Ramos (cell line): ENCODE measurements at regions not wholly inside any gene's neighbourhood (a gene's known extent, or its start where the extent isn't known, plus 50 kb on each side); places are given as distances from the start of the nearest gene placed in this dataset.
"Not testable (repeated sequence)": the region's sequence is repeated elsewhere in the genome, so short reads cannot be mapped to it uniquely, and the experiment has no call there.

Experiments used
- in situ Hi-C: fragments of 300-500 bp; cut with MboI; formaldehyde crosslinking; loops from one replicate; pipeline ENCODE4 v1.14.3; 2022; ENCODE audit warnings: low sequenced_read_pairs; ENCODE audit not compliant: unreplicated experiment

- in situ Hi-C loops = no loop called here
Observed at GRCh38 chr4:110424144-110424543, 51.8 kb upstream of the ENPEP start.

DNA sequence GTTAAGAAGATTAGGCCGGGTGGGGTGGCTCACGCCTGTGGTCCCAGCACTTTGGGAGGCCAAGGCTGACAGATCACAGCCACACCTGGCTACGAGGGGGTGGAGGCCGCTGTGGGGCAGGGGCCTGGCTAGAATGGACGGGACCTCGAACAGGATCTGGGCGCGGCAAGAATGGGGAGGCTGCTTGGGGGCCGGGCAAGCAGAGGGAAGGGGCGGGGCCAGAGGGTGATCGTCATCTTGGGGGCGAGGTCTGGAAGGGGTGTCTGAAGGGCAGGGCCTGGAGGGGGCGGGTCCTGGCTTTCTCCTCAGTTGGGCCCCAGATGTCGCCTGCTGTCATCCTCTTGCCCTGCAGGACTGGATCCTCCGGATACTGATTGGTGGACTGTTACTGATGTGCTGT, 57.3 kb upstream of the ENPEP start:
- in situ Hi-C loops = no loop called here

GRCh38 chr4:110417136-110417535, 58.8 kb upstream of the ENPEP start:
- in situ Hi-C loops = no loop called here

DNA sequence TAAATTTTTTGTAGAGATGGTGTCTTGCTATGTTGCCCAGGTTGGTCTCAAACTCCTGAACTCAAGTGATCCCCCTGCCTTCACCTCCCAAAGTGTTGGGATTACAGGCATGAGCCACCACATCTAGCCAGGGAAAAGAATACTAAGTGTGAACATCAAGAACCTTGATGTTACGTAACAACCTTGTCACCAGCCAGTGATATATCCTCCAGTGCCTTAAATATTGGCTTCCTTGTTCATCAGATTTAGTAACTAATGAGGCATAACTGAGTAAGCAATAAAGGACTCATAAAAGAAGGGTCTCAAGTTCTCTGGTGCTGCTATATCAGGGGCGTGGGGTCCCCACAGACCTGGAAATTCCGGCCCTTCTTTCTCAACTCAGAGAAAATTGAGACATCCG, 60.5 kb upstream of the ENPEP start:
- in situ Hi-C loops = no loop called here

DNA sequence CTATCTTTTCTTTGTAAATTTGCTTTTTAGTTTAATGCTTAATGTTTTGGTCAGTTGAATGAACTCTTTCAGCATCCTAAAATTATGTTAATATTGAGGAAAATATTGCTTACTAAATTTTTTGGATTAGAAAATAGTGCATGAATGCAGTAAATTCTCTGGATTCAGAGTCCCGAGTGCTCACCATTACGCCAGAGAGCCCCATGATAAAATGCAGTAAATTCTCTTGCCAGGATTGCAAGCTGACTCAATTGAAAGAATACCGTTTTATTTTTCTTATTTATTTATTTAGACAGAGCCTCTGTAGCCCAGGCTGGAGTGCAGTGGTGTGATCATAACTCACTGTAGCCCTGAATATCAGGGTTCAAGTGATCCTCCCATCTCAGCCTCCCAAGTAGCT, 60.9 kb upstream of the ENPEP start:
- in situ Hi-C loops = no loop called here

DNA sequence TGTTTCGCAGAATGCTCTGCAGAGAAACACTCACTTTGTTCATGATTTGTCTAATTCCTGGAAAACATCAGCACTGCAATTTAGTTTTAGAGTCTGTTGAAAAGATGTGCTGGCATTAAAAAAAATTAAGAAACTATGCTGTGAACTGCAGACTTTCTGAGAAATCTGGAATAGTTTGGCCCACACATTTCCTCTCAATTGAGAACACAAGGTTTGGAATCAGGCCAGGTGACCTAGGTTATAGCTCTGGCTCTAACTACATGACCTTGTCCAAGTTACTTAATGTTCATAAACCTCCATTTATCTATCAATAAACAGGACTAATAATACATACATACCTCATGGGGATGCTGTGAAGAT, 61.4 kb upstream of the ENPEP start:
- in situ Hi-C loops = no loop called here

DNA sequence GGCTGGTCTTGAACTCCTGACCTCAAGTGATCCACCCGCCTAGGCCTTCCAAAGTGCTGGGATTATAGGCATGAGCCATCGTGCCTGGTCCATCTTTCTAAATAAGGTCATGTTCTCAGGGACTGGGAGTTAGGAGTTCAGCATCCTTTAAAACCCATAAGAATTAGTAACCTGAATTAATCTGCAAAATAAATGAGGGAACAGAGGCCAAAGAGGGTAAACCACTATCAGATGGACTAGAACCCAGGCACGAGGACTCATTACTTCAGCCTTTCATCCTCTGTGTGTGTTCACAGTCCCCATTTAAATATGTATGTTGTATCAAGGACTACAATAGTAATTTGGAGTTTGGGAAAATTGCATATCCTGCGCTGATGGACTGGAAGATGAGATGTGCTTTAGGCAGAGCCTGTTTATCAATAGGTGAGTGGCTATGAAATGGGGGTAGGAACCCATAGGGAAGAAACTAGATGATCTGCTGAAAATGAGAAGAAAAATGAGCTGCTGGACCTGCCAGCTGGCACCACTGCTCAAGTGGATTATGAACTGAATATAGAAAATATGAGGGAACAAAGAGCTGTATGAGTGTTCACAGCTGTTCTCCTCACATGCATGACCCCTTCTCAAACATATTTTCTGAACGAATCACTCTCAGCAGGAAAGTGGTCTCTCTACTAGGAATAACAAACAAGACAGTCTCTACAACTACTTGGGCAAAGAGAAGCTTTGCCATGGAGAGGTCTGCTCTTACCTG, 62.0 kb upstream of the ENPEP start:
- in situ Hi-C loops = not testable (repeated sequence)

GRCh38 chr4:110412354-110413065, 63.4 kb upstream of the ENPEP start:
- in situ Hi-C loops = no loop called here

GRCh38 chr4:110411574-110412011, 64.4 kb upstream of the ENPEP start:
- in situ Hi-C loops = no loop called here

DNA sequence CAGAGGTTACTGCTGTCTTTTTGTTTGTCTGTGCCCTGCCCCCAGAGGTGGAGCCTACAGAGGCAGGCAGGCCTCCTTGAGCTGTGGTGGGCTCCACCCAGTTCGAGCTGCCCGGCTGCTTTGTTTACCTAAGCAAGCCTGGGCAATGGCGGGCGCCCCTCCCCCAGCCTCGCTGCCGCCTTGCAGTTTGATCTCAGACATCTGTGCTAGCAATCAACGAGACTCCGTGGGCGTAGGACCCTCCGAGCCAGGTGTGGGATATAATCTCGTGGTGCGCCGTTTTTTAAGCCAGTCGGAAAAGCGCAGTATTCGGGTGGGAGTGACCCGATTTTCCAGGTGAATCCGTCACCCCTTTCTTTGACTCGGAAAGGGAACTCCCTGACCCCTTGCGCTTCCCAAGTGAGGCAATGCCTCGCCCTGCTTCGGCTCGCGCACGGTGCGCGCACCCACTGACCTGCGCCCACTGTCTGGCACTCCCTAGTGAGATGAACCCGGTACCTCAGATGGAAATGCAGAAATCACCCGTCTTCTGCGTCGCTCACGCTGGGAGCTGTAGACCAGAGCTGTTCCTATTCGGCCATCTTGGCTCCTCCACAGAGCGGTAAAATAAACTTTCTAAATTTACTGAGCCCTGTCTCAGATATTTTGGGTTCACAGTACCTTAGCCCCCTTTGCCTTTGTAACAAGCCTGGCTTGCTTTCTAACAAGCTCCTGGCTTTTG, 64.9 kb upstream of the ENPEP start:
- in situ Hi-C loops = not testable (repeated sequence)

DNA sequence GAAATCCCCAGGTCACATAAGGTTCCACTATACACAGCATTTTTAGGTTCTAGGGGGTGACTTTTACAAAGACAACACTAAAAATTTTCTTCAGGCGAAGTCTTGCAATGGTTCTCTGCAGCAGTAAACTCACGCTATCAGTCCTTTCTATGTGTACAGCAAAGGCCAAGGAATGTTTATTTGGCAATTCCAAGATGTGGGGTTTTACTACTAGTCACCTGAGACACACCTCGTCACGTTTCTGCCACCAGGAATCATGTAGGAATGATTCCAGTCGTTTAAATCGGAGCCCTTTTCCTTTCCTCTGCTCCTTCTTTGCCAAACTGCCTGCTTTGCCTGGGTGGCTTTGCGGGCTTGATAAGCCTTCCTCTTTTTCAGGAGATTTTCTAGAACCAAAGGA, 75.9 kb upstream of the ENPEP start:
- in situ Hi-C loops = no loop called here

GRCh38 chr4:110399046-110399445, 76.9 kb upstream of the ENPEP start:
- in situ Hi-C loops = not testable (repeated sequence)

DNA sequence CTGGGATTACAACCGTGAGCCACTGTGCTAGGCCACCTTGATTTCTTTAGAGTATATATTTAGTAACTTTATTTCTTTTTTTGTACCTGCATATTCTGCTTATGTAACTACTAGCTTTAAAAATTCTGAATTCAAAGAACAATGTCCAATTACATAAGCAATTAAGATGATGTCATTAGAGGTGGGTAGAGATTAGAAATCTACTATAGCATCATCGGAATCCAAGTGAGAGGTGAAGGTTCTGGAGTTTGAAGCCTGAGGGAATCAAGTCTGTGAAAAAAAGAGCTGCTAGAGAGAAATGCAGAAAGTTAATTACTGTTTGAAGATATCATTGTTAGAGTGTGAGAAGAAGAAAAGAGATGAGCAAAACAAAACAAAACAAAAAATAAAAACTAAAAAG, 79.0 kb upstream of the ENPEP start:
- in situ Hi-C loops = no loop called here

- in situ Hi-C loops = no loop called here
Observed at GRCh38 chr4:110395421-110395820, 80.5 kb upstream of the ENPEP start.

DNA sequence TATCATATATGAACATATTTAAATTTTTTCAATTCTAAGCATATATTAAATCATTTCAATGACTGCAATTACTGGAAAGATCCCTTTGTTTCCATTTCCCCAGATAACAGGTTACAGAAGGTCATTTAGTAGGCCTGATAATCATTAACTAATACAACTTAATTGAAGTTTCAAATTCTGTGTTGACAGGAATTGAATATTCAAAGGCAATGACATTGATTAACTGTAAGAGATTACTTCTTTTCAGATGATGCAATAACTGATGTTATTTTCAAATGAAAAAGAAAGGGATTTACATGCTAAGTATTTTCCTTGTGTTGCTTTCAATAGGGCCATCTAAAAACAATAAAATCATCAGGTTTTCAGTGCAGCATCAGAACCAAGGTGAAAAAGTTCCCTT, 81.1 kb upstream of the ENPEP start:
- in situ Hi-C loops = no loop called here

DNA sequence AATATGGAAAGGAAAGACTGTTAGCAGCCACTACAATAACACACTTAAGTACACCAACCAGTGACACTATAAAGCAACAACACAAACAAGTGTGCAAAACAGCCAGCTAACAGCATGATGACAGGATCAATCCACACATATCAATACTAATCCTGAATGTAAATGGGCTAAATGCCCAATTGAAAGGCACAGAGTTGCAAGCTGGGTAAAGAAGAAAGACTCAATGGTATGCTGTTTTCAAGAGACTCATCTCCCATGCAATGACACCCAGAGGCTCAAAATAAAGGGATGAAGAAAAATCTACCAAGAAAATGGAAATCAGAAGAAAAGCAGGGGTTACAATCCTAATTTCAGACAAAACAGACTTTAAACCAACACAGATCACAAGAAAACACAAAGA, 94.2 kb upstream of the ENPEP start:
- in situ Hi-C loops = no loop called here

GRCh38 chr4:110372485-110372884, 103.5 kb upstream of the ENPEP start:
- in situ Hi-C loops = no loop called here

DNA sequence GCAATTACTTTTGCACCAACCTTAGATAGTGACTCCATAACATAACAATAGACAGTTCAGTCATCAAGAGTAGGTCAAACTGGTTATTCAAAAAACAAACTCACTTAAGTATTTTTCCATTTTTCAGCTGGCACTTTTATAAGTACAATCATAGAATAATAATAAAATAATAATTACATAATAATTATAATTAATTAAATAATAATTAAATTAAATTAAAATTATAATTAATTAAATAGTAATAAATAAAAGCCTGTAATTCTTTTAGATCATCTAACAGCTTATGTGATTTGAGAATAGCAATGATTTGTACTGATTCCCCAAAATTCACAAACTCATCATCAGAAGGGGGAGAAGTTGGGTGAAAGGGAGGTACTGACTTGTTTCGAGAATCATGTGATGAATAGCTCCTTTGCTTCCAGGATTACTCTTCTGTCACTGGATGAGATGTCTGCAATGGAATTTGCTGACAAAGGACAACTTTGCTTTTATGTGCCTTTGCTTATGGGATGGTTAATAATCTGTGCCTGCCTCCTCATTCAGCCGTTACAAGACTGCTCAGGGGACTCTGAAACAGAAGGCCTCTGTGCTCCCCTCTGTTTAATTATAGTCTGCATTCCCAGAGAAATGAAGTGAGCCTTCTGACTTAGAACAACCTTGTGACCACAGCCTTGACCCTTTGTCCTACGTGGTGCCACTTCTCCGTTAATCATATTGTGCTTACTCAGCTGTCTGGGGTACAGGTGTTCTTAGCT, 104.8 kb upstream of the ENPEP start:
- in situ Hi-C loops = no loop called here

GRCh38 chr4:110368409-110368808, 107.5 kb upstream of the ENPEP start:
- in situ Hi-C loops = no loop called here

- in situ Hi-C loops = no loop called here
Observed at GRCh38 chr4:110367156-110367555, 108.8 kb upstream of the ENPEP start.

DNA sequence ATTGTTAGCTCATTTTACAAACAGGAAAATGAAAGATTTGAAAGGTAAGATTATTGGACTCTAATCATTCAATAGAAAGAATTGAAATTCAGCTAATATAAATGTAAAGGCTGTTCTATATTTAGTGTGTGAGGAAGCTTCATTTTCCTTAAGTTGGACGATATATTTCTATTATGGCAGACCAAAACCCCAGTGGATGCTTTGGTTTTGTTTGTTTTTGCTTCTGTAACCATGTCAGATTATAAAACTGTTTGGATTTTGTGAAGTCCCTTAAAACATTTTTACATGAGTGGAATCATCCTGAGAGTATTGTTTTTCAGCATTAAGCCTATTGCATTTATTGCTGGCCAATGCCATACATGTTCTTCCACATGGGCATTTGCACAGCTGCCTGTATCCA, 110.2 kb upstream of the ENPEP start:
- in situ Hi-C loops = no loop called here
